Dermis blood vessel endothelial cell (primary cell): ENCODE measurements at regions not wholly inside any gene's neighbourhood (a gene's known extent, or its start where the extent isn't known, plus 50 kb on each side); places are given as distances from the start of the nearest gene placed in this dataset.

Experiments used
- DNase-seq: peaks from one replicate; pipeline ENCODE4 v3.0.0; 2010

DNA sequence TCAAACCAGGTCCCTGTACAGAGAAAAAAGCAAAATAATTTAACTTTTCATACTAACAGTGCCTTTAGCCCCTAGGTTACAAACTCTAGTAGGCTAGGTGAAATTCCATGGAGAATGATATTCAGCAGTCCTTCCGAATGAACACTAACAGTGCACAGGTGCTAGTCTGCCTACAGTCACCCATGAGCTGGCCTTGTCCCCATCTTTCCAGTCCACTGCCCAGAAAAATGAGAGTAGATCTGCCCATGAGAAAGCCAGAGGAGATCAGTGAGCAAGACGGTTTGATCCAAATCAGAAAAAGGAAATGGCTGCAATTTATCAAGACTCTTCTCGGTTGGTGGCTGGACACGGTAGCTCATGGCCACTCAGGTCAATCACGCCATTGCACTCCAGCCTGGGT, 524.9 kb downstream of the FGF9 start:
- no peak for DNase-seq

DNA sequence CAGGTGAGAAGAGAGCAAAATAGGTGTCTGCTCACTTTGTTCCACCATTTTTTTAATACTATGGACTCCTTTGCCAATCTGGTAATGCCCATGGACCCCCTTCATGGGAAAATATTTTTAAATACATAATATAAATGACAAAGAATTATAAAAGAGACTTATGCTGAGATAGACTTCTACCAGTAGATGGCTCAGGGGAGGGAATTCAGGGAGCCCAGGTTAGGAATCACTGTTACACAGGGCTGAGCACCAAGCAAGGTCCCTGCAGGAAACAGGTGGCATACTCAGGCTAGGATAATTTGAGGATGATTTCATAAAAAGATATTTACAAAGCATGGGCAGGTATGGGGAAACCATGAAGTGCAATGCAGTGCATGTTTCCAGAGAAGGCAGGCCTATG, 525.9 kb downstream of the FGF9 start:
- no peak for DNase-seq

DNA sequence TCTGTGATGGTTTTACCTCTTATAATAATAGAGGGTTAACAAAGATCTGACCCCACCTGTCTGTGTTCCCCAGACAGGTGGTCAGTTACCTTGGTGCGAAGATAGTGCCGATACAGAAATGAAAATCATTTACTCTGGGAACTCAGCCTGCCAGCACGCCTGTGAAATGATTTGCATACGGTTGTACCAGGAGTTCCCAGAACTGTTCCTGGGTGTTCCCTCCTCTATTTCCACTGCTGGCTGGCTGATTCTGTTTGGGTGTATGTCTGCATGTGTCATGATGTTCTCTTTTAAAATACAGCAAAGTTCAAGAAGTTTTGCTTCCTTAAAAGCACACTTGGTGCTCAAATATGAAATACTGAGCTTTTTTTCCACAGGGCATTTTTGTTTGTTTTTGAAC, 527.1 kb downstream of the FGF9 start:
- DNase-seq = no peak

DNA sequence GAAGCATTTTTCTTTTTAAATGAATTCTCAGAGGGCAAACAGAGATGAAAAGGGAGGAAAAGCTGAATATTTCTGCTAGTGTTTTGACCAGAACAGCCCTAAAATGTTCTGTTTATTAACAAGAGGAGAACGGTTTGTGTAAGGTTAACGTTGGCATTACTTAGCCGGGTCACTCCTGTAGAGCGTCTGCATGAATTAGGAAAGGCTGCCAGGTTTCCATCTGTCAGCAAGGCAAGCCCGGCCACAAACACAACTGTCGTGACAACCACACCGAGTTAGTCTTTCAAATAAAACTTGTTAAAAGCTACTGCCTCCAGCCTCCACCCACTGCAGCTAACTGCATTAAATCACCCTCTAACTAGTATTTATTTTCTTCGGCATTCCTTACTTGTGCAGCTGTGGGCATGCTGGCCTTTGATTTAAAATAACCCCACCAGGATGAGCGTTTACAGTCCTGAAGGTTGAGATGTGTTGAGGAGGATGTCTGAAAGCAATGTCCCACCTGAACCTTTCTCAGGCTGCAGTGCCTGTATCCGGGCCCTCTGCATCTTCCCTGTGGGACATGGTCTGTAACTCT, 527.9 kb downstream of the FGF9 start:
- no peak for DNase-seq

DNA sequence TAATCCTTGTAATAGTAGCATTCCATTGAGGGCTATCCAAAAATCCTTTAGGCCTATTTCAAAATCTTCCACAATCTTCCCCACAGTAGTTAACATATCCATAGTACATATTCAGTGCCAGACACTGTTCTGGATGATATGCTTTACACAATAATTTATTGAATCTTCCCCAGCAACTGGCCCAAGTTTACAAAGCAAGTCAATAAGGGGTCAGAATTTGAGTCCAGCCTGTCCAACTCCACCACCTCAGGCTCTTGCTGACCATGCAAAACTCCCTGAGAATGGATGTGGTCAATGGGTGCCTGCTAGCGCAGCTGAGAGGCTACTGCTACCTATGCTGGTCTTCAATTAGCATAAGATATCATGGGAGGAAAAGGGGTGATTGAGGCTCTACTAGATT, 529.6 kb downstream of the FGF9 start:
- no peak for DNase-seq

DNA sequence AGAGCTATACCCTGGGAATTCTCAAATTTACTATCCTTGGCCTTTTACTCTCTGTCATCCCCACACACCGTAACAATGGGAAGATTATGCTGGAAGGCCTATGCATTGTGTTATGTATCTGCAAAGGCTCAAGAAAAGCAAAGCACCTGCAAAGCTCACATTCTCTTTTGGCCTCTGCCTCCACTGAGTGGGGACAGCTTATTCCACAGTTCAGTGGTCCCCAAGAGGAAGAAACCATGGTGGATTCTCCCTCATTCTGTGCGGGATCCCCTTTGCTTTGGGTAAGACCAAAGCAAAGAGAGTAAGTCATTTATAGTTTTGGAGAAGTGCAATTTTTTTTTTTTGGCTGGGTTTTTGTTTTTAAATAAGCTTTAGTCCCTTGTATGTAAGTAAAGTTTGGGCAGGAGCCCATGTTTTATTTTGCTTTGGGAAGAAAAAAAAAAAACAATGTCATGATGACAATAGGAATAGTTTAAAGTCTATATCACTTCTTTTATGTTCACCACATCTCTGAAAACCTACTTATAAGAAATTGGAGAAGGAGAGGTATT, 530.6 kb downstream of the FGF9 start:
- no peak for DNase-seq

DNA sequence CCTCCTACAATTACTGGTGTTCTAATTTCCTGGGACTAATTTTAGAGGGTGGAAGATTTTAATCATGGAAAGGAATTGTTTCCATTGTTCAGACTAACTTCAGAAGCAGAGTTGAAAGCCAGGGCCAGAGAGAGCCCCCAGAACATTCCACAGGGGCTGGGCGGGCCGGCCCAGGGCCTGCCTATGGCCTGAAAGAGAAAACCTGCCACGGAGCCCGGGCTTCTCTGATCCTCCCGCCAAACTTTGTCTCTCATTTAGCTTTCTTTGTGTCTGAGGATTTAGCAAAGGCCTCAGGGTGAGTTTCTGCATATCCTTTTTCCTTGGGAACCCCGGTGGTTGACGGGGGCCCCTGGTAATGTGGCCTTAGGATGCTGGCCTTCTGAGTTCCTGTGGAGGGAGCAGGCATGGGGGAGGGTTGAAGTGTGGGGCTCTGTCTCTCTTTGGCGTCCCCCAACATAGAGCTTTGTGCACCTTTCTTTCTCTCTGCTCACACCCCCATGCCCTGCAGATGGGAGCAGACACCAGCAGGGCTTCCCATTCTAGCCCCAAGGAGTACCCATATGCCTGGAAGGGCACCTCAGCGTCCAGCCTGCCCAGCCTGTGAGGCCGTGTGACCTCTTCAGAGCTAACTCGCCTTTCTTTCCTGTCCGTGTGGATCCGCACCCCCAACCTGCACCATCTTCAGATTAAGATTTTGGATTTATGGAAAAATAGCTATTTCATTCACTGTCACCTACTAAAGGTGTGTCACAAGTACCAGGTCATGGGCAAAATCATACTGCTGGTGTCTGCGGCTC, 539.5 kb downstream of the FGF9 start:
- DNase-seq = no peak

DNA sequence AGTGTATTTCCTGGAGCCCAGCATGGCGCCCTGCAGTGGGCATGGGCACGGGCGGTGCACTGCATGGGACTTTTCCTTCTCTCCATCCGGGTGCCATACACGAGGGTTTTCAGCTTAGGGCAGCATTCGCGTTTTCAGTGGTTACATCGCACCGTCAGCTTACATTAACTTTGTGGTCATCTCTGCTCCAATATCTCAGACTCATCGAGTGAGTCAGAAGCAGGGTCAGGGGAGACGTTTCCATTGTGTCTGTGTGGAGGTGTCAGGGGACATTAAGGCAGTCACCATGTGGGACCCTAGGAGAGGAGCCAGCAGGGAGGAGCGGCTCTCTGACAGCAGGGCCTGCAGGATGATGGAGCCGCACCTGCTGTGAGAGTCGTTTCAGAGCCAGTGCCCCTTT, 541.0 kb downstream of the FGF9 start:
- DNase-seq = no peak

DNA sequence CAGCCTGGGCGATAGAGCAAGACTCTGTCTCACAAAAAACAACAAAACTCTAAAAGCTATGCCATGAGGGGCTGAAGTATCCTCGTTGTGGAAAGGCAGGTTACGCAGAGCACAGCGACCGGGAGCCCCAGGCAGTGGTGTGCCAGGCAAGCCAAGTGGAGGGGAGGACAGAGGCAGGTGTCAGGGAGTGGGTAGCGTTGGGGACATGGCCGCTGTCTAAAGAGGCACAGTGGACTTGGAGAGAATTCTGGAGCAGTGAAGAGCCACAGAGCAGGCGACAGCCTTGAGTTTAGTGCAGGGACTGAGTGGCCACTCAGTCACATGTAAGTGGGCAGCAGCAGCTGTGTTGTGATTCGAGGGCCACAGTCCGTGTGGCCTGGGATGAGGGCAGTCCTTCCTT, 541.7 kb downstream of the FGF9 start:
- DNase-seq = no peak

DNA sequence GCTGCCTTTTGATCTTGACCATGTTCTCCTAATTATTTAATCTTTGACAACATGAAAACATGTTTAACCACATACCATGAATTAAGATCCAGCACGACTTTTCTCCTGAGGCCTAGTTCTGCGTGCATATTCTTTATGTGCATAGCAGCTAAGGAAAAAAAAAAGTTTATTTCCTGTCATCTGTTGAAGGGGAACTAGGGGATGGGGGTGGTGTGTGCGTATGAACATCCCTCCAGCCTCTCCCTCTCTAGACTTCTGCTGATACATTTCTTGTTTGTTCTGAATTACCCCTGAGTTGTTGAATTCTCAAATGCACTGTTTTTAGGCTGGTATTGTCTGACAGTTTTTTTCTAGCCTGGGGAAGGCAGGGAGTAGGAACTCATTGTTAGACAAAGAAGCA, 543.3 kb downstream of the FGF9 start:
- DNase-seq = no peak

DNA sequence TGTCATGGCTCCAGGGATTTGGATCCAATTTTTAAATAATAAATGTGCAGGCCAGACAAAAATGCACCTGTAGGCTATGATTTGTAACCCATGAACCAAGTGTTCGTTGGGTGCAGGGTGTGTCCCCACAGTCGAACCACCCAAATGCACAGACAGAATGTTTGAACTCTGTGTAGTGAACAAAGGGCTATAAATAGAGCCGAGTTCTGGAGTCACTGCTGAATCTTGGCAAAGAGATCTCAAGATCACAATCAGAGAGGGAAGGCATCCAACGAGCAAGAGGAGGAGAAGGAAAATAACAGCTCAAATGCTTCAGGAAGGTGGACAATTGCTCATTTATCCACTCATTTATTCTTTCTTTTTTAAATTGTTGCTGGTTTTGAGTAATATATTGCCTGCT, 547.9 kb downstream of the FGF9 start:
- DNase-seq = no peak

DNA sequence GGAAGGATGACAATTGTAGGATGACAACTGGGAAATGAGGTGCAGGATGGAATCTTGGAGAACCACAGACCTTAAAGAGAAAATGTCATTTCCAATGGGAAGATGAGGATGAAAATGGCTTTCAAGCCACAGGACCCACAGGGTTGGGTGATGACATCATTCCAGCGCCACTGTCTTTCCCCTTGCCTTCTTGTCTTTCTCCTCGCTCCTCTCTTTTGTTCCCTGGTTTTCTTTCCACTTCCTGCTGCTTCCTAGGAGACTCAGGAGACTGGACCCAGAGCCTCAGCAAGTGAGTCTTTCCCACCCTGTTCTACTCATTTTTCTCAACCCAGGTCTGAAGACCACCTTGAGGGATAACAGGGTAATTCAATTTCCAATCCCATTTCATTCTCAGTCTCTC, 548.8 kb downstream of the FGF9 start:
- DNase-seq = no peak

DNA sequence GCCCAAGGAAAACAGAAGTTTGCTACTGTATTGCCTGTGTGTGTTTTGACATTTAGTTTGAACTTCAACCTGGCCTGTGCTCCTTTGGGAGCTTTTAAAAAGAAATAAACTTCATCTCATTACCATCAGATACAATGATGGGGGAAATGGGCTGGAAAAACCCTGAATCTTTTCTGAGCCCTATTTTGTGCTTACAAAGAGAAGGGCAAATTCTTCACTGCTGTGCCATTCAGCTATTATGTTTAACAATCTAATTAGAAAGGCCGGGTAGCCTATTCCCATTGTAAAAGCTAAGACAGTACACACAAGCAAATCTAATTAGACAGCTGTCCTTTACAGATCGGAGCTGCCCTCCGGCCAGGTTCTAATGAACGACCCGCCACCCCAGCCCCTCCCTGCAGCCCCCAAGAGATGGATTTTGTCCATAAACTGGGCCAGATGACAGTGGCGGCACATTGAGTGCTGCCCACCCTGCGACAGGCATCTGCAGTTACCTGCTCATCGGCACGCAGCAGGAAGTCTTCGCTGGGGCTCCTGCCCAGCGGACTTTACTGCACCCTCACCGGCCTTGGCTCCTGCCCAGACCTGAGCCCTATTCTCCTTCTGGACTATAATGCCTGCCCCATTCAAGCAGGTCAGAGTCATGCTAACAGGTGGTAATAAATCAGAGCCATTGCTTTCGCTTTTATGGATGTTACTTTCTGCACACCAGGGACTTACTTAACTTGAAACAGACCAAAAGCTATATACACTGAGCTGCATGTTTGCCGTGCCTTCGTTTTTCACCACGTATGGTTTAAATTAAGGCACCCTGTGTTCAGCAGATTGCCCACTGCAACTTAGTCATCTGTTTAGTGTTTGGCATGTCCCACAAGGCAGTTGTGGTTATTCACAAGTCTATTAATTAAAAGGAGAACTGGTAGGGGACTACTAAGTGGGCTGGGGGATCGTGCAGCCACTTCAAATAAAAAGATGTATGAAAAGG, 549.6 kb downstream of the FGF9 start:
- no peak for DNase-seq

DNA sequence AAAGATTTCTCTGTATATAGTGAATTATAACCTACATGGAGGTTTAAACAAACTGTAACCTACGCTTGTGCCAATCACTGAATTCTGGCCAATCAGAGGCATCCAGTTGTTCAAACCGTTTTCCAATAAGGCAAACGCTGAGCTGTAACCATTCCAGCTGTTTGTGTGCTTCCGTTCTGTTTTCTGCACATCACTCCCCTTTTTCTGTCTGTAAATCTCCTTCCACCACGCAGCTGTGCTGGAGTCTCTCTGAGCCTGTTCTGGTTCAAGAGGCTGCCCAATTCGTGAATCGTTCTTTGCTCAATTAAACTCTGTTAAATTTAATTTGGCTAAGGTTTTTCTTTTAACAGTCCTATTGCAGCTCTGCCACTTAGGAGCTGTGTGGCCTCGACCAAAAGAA, 552.5 kb downstream of the FGF9 start:
- no peak for DNase-seq

DNA sequence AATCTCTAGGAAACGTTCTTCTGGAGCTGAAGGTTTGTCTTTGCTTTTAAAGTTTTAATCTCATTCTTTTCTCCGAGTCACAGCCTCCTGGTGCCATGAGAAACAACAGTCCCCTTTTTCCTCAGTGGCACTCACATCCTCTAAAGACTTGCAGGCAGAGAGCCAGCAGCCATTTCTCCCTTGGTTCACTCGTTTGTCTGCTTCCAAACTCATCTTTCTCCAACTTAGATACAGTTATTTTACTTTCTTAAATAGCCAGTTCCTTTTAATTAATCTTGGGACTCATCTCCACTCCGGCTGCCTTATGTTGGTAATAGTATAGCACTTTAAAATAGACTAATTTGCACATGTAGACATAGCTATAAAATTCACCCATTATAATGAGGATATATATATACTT, 555.2 kb downstream of the FGF9 start:
- no peak for DNase-seq

DNA sequence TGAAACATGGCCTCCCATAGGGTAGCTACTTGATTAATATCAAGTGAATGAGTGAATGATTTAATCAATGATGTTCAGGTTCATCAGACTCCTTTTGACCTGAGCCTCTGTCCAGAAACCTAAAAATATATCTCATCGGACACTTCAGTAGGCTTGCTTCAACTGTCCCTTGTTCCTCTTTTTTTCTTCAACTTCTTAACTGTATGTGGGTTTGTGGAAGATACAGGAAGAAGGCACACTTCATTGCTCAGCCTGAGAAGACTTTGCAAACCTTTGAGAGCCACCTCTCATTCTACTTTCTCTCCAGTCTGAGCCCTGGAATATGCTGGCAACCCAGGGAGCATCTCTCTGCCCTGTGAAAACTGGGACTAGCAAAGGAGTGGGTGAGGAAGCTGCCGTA, 557.0 kb downstream of the FGF9 start:
- no peak for DNase-seq

DNA sequence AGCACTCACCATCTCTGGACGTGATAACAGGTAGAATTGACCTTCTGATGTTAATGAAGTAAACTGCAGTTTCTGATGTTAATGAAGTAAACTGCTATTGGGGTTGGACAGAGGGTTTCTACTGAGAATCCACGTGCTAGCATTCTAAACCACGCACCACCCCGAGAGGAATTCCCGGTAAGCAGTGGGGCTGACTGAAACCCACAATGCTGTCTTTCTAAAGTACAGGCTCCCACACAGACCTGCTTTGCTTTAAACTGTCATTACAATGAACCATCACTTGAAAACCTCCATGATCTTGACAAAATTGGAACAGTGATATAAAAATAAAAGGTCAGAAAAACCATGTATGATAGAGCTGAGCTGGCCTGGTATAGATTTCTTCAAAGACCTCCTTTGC, 559.0 kb downstream of the FGF9 start:
- no peak for DNase-seq

DNA sequence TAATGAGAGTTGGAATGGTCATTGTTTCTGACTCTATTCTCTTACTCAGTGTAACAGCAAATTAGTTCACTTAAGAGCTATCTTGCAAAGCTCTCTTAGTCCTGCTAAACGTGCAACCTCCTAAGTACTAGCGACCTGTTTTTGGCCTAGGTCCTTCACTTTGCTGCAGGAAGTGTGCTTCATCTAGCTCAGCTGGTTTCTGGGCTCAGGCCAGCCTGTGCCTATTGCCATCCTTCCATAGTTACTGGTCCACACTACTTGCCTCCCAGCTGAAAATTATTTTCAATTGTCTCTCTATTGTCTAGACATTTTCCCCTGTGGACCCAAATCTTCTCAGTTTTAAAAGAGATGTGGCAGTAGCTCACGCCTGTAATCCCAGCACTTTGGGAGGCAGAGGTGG, 561.3 kb downstream of the FGF9 start:
- no peak for DNase-seq

DNA sequence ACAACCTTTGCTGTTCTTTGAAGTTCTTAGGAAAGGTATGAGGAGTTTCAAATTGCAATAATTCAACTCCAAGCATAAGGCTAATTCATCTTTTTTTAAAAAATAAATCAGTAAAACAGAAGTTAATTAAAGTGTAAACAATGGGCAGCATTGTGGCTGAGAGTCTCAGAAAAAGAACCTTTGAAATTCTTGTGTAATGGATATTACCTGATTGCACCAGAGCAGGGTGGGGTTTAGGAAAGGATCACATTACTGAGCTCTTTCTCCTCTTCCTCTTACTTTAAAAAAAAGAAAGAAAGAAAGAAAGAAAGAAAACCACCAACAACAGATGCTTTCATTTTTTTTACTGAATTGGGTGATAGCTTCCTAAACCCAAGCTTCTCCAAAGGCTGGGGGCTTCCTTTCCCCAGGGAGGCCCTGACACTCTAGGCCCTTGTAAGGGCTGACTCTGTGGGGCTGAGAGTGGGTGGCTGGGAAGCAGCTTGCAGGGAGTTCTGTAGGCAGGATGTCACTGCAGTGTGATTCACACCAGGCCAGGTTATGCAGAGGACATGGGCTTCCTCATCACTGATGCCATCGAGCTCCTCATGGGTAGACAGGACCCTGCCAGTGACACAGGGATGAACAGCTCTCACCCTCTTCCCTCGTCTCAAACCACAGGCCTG, 564.5 kb downstream of the FGF9 start:
- DNase-seq = no peak

DNA sequence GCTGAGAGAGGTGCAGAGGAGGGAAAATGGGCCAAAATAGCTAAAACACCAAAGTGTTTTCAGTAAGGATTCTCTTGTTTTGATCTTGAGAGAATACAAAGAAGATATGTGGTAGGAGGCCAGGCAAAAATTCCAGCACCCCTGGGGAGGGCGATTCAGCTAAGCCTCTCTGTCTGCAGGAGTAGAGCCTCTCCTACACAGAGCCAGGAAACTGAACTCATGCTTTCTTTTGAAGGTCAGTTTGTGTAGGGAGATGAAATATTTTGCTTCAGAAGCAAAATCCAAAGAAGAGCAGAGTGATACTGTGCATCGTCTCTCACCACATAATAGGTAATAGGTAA, 565.0 kb downstream of the FGF9 start:
- DNase-seq = no peak

DNA sequence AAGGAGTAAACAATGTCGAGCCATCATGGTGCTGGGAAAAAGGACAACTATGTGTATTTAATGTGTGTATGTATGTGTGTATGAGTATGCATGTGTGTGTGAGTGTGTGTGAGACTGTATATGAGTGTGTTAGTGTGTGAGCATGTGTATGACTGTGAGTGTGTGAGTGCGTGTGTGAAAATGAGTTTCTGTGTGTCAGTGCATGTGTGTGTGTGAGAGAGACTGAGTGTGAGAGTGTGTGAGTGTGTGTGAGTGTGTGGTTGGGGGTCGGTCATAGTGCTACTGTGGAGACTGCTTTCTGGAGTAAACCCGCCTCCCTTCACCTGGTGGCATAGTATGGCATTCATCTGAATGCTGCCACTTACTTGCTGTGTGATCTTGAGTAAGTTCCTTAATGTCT, 567.4 kb downstream of the FGF9 start:
- DNase-seq = no peak

DNA sequence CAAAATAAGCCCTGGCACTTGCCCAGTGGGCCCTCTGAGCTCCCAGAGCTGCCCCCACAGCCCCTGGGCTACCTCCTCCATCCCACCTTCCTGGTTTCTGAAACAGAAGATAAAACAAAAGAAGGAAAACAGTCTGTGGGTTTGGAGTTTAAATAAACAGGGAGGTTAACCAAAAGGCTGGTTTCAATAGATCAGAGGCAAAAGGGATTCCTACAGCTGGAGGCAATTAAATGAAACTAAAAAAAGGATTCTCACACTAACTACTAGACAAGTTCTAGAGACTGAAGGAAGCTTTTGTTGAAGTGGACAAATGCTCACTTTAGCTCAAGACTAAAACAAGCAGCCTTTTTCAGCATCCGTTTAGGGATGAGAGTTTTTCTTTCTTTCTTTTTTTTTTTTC, 569.8 kb downstream of the FGF9 start:
- DNase-seq = no peak
